ENCODE measurements at regions not wholly inside any gene's neighbourhood (a gene's known extent, or its start where the extent isn't known, plus 50 kb on each side); places are given as distances from the start of the nearest gene placed in this dataset.

DNA sequence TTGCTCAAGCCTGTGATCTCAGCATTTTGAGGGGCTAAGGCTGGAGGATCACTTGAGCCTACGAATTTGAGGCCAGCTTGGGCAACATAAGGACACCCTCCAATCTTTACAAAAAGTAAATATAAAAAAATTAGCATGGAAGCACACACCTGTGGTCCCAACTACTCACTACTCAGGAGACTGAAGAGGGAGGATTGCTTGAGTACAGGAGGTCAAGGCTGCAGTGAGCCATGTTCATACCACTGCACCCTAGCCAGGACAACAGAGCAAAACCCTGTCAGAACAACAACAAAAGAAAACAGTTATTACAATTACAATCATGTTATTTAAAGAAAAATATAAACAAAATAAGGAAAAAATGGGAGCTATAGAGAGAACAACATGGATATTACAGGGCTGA, 82.5 kb upstream of the TNFAIP3 start:
- no peak for TF ChIP-seq POLR2AphosphoS5 (IDR thresholded peaks at IDR 0.05; ENCODE audit: borderline replicate concordance, low read depth, low read length)
- TF ChIP-seq EZH2 (IDR thresholded peaks at IDR 0.05), result no peak
